Lung (tissue), 11 donors: ENCODE measurements at regions not wholly inside any gene's neighbourhood (a gene's known extent, or its start where the extent isn't known, plus 50 kb on each side); places are given as distances from the start of the nearest gene placed in this dataset.

Experiments
- ATAC-seq: fragments of 200-7000 bp; cut with Tn5 transposase; one replicate; pipeline ENCODE4 v1.9.1; 2020; ENCODE audit warnings: moderate number of reproducible peaks; ENCODE audit not compliant: insufficient read depth, low FRiP score
- DNase-seq, 3 donors: peaks; one replicate each; pipeline ENCODE4 v3.0.0-alpha.2; 2013 to 2017
- H3K27ac ChIP-seq, 2 donors: one replicate each; pipeline ENCODE4 v1.5.1; 2013; ENCODE audit warnings: mild to moderate bottlenecking in 2 of 2, moderate library complexity in 2 of 2, control low read depth in 1 of 2, inconsistent platforms in 1 of 2, low read depth in 1 of 2, low read length in 1 of 2
- H3K27me3 ChIP-seq, 3 donors: one replicate each; pipeline ENCODE4 v1.5.1; 2013; ENCODE audit warnings: low read length in 2 of 3; ENCODE audit not compliant: control insufficient read depth in 3 of 3, insufficient read depth in 3 of 3
- H3K36me3 ChIP-seq, 4 donors: one replicate each; pipeline ENCODE4 v1.5.1; 2013; ENCODE audit warnings: low read length in 4 of 4, mild to moderate bottlenecking in 1 of 4, moderate library complexity in 1 of 4; ENCODE audit not compliant: control insufficient read depth in 4 of 4, insufficient read depth in 4 of 4
- H3K4me1 ChIP-seq, 5 donors: one replicate each; pipeline ENCODE4 v1.5.1; 2013; ENCODE audit warnings: low read length in 5 of 5, mild to moderate bottlenecking in 2 of 5, moderate library complexity in 1 of 5; ENCODE audit not compliant: control insufficient read depth in 5 of 5, insufficient read depth in 5 of 5
- H3K4me3 ChIP-seq: one replicate; pipeline ENCODE4 v1.5.1; 2013; ENCODE audit warnings: mild to moderate bottlenecking, control low read depth, moderate library complexity
- H3K9ac ChIP-seq, 2 donors: one replicate each; pipeline ENCODE4 v1.5.1; 2013; ENCODE audit warnings: low read length in 2 of 2, control low read depth in 1 of 2; ENCODE audit not compliant: insufficient read depth in 1 of 2
- H3K9me3 ChIP-seq, 4 donors: one replicate each; pipeline ENCODE4 v1.5.1; 2013; ENCODE audit warnings: low read length in 3 of 4, mild to moderate bottlenecking in 1 of 4, moderate library complexity in 1 of 4; ENCODE audit not compliant: control insufficient read depth in 4 of 4, insufficient read depth in 3 of 4
- WGBS, 2 donors: extraction: QIAGEN DNeasy Blood & Tissue Kit; methylation state at CpG; one replicate each; pipeline ENCODE4 v1.1.7; 2013; 5-methylcytosine and 5-hydroxymethylcytosine counted together
- TF ChIP-seq, protein P1 (sequence below): IDR thresholded peaks from 2 replicates; pipeline ENCODE4 v1.5.1; 2012; ENCODE audit warnings: mild to moderate bottlenecking; ENCODE audit errors: control extremely low read depth, extremely low read depth
- donor health status: control.
- donor health status: control.
- donor health status: Bipolar disorder and iron deficiency.
- donor health status: healthy.
- donor health status: DM: yes; HTN: yes; CAD: no.

DNA sequence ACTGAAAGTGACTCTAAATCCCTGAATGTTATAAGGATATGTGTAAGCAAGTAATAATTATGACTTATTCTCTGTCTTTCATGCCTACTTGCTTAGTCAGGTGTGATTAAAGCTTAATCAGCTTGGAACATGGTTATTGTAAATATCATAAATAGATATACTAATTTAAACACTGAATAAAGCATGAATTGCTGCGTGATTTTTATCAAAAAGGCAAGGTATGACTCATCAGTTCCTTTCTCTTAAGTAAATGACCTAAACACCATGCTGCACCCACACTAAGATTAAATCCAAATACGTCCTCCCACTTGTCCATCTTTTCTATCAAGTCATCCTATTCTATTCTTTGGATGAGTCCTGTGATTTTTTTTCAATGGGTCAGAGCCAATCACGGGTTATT, 124.6 kb upstream of the MTAP start:
- no peak for DNase-seq
- H3K36me3 ChIP-seq = no peaks in the 10 kb centered on the region
- H3K27me3 ChIP-seq = peaks cover 0 to 3% (median 0%) of the 10 kb centered on the region in 3 donors
- no peak overlapping the region for H3K9ac ChIP-seq
- no peak overlapping the region for H3K27ac ChIP-seq
- TF ChIP-seq, protein P1, sequence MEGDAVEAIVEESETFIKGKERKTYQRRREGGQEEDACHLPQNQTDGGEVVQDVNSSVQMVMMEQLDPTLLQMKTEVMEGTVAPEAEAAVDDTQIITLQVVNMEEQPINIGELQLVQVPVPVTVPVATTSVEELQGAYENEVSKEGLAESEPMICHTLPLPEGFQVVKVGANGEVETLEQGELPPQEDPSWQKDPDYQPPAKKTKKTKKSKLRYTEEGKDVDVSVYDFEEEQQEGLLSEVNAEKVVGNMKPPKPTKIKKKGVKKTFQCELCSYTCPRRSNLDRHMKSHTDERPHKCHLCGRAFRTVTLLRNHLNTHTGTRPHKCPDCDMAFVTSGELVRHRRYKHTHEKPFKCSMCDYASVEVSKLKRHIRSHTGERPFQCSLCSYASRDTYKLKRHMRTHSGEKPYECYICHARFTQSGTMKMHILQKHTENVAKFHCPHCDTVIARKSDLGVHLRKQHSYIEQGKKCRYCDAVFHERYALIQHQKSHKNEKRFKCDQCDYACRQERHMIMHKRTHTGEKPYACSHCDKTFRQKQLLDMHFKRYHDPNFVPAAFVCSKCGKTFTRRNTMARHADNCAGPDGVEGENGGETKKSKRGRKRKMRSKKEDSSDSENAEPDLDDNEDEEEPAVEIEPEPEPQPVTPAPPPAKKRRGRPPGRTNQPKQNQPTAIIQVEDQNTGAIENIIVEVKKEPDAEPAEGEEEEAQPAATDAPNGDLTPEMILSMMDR = no peak
- no peaks in the 10 kb centered on the region for H3K9me3 ChIP-seq
- H3K4me1 ChIP-seq = no peaks in the 10 kb centered on the region
- no peak for ATAC-seq
- 57 to 63% methylated on average over 3 of the region's 3 CpGs for WGBS, 2 donors
- H3K4me3 ChIP-seq = no peak overlapping the region

DNA sequence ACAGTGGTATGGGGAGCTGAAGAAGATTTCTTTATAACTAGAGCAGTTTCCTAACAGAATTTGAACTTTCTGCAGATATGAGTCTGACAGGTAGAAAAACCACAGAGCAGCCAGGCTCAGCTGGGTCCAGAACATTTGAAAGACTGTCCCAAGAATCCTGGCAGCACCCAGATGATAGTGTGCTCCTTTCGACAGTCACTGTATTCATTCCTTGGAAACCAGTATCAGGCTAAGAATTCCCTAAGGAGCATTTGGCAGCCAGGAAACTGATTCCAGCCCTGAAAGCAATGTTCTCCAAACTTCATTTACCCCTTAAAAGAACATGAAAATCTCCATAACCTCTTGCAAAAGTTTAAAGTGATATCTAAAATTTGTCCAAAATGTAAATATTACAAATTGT, 123.0 kb upstream of the MTAP start:
- H3K36me3 ChIP-seq = no peaks in the 10 kb centered on the region
- no peaks in the 10 kb centered on the region for H3K9me3 ChIP-seq
- no peak for DNase-seq
- TF ChIP-seq, protein P1 = no peak
- no peak overlapping the region for H3K9ac ChIP-seq
- WGBS, 2 donors = 73 to 80% methylated on average over 1 of the region's 1 CpG
- no peak overlapping the region for H3K27ac ChIP-seq
- peaks cover 0 to 3% (median 0%) of the 10 kb centered on the region in 3 donors for H3K27me3 ChIP-seq
- no peaks in the 10 kb centered on the region for H3K4me1 ChIP-seq
- no peak for ATAC-seq
- no peak overlapping the region for H3K4me3 ChIP-seq

- Histone ChIP-seq H3K36me3 (no peaks in the 10 kb centered on the region), H3K4me3 (no peak overlapping the region), H3K9me3 (no peaks in the 10 kb centered on the region), H3K27ac (no peak overlapping the region), H3K27me3 (peaks cover 0 to 3% (median 0%) of the 10 kb centered on the region in 3 donors), H3K9ac (no peak overlapping the region), H3K4me1 (peaks cover 0 to 3% (median 0%) of the 10 kb centered on the region in 5 donors)
- 86% methylated on average over 4 of the region's 4 CpGs for WGBS, 2 donors
- DNase-seq = no peak
- TF ChIP-seq, protein P1 = no peak
- no peak for ATAC-seq
Measured at GRCh38 chr9:21680590-21680989, 121.8 kb upstream of the MTAP start.

- Histone ChIP-seq H3K27ac (no peak overlapping the region), H3K9ac (no peak overlapping the region), H3K4me1 (peaks cover 0 to 3% (median 0%) of the 10 kb centered on the region in 5 donors), H3K9me3 (no peaks in the 10 kb centered on the region), H3K27me3 (peaks cover 0 to 3% (median 0%) of the 10 kb centered on the region in 3 donors), H3K4me3 (no peak overlapping the region), H3K36me3 (no peaks in the 10 kb centered on the region)
- TF ChIP-seq, protein P1 = no peak
- ATAC-seq (no peak), DNase-seq (no peak)
- WGBS, 2 donors = 84 to 91% methylated on average over 4 of the region's 4 CpGs
Measured at GRCh38 chr9:21681641-21682040, 120.8 kb upstream of the MTAP start.
